IPS-NIHi11 (cell line): ENCODE measurements at regions not wholly inside any gene's neighbourhood (a gene's known extent, or its start where the extent isn't known, plus 50 kb on each side); places are given as distances from the start of the nearest gene placed in this dataset.

Source experiments
- DNase-seq: peaks from one replicate; pipeline ENCODE4 v3.0.0; 2012; ENCODE audit warnings: mixed read lengths, low spot score

DNA sequence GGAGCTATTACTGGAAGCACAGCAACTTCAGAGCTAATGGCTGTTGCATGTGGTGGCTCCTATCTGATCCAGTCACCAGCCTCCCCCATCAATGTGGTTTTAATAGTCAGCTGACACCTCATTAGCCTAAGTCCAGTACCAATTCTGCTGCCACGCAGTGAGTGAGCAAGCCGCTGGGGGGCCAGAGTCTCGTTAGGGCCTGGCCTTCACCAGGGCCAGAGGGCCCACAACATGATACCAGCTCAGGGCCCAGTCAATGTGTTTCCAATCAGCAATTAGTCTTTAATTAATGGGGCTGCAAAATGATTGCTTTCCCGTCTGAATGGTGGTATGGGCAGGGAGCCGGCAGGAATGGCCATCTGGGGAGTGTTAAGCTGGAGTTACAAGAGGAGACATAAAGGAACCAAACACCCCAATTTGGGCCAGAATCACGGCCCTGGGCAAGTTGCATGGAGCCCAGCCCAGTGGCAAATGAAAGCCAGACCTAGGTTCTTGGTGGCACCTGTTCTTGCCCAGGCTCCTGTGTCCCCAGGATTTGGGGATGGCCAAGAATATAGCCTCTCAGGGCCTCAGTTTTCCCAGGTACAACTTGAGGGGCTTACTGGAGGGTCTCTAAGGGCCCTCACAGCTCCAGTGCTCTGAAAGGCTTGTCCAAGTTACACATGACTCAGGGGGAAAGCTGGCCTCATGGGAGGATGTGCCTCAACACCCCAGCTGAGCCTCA is 119.2 kb downstream of the EFNB1 start:
- DNase-seq, result no peak

DNA sequence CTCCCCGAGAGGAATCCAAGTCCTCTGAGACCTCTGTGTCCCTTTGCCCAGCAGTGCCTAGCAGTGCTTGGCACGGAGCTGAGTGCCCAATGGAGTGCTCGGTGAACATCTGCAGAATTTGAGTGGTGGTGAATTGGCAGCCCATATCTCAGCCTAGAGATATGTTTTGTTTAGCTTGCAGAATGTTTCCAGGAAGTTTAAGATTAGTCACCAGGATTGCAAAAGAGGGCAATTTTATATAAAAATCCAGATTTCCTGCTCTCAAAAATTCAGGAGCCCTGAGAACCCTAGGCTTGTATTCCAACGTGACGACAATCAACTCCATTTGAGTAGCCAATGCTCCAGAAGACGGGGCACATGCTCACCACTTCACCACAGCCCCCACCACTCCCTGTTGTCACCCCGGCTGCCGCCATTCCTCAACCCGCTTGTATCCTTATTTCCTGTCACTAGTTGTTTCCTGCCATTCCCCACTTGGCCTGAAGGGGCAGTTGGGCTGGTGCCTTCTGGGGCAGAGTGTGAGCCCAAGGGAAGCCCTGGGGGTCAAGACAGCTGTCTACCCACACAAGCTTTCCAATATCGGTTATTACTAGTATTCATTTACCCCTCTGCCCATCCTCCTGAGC is 116.9 kb downstream of the EFNB1 start:
- DNase-seq, result peak; percentile 46

DNA sequence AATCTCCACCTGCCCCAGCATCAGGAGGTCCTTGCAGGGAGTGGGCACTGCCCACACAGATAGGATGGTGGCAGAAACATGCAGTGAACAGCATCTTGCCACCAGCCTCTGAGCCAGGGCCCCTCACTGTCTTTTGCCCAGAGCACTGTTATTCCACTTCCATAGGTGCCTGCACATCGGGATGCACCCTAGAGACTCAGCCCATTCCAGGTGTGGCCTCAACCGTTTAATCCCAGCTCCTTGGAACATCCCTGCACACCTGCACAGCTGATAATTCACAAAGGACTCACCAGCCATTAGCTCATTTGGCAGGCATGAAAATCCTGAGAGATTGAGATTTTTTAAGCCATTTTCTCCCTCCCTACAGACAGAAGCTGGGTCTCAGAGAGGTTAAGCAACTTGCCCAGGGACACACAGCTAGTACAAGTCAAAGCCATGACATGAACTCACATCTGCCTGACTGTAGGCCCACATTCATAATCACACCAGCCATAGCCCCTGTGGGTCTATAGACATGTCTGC is 116.3 kb downstream of the EFNB1 start:
- DNase-seq, result no peak

DNA sequence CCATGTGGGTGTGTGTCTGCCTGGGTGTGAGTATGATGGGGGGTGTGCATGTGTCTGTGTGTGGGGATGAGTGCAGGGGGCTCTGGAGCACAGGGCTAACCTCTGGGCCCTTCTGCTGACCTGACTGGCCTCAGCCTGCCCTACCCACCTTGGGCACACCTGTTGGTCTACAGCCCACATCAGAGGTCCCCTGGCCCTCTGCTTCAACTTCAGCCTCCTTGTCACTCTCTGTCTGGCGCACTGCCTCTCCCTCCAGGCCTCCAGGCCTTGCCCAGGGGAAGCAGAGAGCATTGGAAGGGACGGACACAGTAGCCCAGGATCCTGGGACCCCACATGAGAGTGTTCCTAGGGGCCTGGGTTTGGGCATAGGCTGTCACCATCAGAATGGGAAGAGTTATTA is 115.4 kb downstream of the EFNB1 start:
- DNase-seq, result no peak

DNA sequence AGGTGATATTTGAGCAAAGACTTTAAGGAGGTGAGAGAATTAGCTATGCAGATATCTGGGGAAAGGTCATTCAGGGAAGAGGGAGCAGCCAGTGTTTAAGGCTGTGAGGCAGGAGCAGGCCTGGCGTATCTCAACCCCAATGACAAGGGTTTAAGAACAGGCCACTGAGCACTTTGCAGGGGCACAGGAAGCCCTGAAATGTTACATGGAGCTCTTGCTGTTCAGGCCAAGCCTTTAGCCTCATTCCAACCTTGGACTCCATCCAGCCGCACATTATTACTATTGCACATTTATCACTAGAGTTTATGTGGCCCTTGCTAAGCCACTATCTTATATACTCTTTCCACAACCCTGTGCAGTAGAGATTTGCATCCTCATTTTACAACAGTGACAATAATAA is 114.0 kb downstream of the EFNB1 start:
- no peak for DNase-seq

DNA sequence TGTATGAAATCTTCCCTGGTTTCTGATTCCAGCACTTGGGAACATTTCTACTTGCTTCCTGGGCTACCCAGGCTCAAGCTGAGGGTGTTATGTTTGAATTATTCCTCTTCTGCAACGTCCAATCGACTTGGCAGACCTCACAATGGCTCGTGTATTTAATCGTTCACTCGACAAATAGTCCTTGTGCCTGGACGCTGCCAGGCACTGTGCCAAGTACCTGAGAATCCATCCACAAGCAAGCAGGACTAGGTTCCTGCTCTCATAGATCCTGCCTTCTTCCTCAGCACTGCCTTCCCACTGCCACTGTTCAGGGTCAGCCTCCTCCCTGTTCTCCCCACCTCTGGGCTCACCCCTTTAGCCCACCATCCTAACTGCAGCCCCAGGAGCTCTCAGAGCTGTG is 113.3 kb downstream of the EFNB1 start:
- DNase-seq, result no peak

DNA sequence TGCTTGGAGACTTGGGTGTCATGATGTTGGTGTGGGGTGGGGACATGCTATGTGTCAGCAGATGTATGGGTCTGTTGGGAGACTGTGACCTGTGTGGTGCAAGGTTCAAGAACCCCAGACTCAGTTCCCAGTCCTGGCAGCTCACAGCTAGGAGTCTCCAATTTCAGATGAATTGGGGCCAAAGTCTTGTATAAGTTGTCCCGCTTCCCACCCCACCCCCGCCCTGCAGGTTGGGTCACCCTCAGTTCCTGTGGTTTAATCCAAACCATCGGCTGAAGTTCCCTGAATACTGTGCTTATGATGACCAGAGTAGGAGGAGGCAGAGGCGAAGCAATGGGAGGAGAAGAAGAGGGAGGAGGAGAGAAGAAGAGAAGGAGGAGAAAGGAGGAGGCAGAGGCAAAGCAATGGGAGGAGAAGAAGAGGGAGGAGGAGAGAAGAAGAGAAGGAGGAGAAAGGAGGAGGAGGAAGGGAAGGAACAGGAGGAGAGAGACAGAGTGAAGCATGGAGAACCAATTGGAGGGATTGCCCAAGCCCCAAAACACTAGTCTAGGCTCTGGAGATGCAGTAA is 112.6 kb downstream of the EFNB1 start:
- no peak for DNase-seq

DNA sequence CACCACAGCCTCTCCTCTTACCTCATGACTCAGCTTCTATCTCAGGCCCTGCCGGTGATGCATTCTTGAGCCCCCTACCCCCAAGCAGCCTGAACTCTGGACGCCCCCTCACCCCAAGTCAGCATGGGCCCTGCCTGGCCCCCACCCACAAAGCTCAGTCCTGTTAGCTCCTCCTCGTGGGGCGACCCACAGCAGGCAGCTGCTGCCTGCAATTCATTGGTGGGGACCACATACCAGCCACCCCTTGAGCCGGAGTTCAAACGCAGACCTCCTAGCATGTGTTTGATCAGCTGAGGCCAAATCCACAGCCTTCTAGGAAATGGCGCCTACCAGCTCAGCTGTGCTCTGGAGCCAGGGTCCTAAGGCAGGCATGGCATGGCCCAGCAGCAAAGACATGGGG is 111.8 kb downstream of the EFNB1 start:
- DNase-seq, result no peak

DNA sequence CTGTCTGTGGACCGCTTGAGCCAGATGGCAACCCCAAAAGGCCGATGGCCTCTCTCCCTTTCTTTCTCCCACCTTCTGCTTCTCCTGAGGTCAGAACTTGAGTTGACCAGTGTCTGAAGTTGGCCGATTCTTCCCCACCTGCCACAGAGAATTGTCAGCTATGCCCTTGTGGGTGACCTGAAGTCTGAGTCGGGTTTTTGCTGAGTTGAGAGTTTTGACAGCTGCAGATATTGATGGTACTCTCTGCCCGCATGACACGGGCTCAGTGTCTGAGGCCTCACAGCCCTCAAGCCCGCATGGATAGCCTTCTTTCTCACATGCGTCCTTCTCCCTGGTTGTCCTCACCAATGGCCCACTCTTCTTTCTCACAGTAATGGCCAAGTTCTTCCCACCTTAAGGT is 111.0 kb downstream of the EFNB1 start:
- DNase-seq, result no peak

DNA sequence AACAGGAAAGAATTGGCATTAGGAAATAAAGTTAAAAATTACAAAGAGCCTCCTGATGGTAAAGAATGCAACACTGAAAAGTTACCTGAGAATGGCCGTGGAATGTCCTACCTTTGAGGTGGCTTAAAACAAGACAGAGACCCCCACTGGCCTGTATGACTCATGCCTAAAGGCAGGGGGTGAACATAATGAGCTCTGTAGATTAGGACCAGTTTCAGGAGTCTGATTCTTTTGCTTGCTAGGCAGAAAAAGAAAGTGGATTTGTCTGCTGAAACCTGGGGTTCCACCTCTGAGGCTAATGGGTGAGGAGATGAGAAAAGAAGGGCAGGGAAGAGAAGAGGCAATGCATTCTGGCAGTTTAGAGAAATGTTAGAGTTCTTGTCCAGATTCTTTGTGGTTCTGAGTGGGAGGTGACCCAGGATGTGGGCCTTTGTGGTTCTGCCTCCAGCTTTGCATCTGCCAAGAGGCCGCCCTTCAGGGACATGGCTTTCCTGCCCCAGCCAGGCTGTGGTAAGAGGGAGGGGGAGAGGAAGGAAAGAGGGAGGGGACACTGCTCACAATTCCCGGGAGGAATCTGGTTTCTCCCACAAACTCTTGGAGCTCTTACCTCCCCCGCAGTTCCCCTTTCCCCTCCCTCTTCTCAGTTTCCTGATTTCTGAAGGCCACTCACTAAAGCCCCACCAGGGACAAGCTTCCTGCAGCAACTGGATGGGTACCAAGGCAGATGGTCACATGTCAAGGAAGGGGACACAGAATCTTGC is 109.6 kb downstream of the EFNB1 start:
- DNase-seq, result no peak

DNA sequence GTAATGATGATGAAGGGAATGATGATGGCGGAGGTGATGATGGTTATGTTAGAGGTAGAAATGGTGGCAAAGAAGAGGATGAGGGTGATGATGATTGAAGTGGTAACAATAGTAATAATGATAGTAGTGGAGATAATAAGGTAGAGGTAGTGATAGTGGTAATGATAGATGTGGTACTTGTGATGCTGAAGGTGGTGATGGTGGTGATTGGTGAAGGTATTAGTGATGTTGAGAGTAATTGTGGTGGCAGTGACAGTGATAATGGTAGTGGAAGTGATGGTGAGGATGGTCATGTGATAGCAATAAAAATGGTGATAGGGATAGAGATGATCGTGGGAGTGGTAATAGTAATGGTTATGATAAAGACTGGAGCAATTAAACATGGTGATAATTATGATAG is 108.8 kb downstream of the EFNB1 start:
- no peak for DNase-seq

DNA sequence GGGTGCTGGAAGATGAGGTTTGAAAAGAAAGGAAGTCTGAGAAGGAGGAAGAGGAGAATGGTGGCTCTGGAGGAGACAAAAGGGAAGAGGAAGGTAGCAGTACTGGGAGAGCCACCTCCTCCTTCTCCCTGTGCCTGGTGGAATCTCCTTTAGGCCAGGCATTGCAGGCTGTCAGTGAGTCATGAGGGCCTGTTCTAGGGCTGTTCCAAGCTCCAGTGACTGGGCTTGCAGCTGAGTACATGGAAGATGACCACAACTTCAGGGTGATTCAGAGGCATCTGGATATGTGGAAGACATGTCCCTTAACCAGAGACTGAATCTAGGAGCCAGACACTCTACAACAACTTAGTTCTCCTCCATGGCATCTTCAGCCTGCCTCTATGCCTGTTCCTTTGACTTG is 107.8 kb downstream of the EFNB1 start:
- no peak for DNase-seq

DNA sequence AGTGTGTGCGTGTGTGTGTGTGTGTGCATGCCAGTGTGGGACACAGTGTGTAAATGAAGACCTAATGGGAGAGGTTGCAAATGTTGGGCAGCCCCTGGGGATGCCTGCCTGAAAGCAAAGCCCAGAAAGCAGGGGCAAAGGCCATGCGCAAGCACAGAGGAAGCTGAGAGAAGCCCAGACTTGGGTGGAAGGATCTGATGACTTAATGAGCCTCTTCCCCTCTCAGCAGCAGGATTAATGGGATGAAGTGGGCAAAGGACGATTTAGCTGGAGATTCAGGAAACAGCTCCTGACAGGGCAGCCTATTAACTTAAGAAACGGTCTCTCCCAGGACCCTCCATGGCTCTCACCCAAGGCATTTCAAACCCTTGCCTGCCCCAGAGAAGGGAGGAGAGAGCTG is 107.3 kb downstream of the EFNB1 start:
- DNase-seq, result no peak

DNA sequence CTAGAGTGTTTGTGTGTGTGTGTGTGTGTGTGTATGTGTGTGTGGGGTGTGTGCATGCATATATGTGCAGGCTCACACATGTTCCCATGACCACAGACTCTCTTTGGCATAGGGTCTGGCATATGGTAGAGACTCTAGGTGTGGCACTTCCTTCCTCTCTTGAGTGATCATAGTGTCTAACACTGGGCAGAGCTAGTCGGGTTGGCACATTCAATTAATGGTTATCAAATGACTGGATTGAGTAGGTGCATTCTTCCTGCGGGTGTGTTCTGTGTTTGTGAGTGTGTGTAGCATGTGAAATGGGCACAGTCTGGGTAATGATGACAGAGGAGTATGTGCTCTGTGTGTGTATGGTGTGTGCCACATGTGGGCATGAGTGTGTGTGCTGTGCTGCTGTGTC is 106.5 kb downstream of the EFNB1 start:
- no peak for DNase-seq

DNA sequence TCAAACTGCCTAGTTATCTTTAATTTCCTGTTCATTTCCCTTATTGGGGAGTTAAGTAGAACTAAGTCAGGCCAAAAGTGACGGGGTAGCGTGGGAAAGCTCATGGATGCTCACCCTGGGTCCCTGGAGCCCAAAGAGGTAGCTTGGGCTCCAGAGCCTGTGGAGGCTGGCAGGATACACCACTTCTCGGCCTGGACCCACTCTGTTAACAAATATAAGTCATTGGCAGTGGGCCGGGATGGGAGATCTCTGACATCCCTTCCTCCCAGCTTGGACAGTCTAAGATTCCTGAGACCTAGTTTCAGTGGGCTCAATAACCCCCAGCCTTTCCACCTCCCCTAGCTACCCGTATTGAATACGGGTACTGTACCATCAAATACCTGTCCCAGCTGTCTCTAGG is 106.1 kb downstream of the EFNB1 start:
- DNase-seq, result no peak

DNA sequence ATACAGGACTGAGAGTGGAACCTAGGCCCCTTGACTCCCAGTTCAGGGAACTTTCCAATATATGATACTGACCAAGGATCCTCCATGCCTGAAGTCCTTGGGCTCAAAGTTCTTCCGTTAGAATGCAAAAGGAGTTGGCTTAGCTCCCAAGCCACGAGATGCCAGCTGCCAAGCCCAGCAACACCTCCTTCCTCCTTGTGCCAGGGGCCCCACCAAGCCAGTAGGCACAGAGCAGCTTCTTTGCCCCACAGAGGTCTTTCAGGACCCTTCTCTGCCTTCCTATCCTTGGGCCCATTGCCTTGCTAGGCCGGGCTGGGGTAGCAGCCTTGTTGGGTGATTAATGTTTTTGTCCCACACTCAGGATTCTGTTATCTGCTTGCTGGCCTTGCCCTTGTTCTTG is 105.6 kb downstream of the EFNB1 start:
- no peak for DNase-seq

DNA sequence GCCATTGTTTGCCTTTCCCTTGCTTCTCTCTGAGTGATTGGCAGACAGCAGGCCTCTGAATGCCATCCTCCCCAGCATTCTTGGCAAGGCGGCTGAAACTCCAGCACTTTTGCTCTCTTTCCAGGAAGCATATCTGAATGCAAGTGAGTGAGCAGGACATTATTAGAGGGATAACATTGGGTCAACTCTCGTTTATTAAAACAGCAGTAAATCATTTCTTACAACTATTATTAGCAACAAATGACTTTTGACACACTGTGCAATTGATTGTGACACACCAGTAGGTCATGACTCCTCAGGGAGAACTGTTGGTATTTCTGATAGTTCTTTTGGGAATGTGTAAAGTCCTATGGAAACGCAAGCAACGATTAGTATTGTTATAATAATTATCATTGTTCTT is 103.8 kb downstream of the EFNB1 start:
- no peak for DNase-seq

DNA sequence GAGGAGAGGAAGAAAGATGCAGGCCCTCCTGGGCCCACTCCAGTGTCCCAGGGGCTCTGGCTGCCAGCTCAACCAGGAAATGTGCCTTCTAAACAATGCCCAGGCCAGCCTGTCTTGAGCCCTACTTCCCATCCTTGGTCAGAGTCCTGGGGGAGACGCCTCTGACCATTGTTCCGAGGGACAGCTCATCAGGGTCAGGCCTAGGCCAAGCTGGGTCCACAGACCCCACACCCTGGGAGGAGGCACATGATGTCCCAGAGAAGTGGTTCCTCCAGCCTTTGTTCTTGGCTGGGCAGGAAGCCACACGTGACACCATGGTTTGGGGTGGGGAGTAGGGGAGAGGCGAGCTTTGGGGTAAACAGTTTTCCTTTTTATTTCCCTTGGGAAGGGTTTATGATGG is 102.5 kb downstream of the EFNB1 start:
- DNase-seq, result no peak

DNA sequence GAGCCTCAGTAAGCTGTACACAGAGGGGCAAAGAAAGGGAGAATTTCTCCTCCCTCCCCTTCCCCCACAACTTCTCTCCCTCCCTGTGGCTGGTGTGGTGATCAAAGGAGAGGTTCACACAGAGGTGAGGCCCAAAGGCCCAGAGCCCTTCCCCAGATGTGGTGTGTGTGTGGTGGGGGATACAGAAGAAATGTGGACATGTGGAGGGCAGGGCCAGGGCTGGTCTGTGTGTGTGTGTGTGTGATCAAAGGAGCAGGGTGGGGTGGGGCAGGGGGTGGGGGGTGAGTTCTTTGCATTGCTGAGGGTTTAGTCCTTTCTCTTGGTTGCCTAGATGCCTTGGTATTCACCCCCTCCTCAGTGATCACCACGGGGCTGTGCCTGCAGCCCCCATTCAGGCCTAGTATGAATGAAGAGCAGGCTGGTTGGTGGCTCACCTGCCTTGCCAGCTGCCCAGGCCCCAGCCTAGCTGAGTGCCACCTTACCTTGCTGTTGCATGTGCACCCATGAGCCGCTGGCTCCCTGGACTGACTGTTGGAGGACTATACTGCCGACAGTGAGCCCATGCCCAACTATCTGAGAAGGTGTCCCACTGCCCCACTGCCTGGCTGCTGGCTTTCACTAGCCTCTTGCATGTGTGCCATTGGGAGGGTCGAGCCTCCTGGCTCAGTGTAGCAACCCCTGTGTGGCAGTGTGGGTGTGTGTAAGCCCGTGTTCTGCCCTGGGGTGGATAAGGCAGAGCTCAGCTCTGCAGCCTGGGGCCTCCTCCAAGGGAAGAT is 101.9 kb downstream of the EFNB1 start:
- DNase-seq, result no peak

DNA sequence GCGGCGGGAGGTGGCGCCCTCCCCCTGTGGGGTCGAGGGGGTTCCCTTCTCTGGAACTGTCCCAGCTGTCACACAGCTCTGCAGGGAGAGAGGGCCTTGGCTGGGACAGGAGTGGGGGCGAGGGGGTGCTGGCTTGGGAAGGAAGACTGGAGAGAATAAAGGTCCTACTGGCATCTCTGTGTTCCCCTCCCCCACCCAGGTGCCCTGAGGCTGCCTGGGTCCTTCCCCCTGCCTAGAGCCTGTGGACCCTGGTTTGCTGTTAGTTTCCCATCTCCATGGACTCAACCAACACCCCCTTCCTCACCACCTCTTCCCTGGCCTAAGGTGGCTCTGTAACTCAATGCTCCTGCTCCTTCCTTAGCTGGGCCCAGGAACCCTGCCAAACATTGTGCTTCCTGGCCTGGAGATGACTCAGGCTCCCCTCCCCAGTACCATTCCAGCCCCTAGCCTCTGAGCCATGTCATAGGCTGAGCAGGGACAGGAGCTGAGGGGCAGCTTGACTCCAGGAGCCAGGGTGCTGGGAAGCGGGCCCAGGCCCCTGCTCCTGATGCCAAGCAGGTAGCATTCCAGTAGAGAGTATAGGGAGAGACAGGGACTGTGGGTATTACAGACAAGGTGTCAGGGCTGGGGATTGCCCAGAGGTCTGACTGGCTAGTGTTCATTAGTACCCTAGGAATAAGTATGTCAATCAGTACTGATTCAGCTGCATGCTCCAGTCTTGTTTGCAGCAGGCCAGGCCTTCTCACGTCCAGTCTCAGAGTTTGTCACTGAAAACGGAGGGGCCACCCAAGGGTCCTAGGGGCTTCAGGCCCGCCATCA is 100.7 kb downstream of the EFNB1 start:
- DNase-seq, result no peak

DNA sequence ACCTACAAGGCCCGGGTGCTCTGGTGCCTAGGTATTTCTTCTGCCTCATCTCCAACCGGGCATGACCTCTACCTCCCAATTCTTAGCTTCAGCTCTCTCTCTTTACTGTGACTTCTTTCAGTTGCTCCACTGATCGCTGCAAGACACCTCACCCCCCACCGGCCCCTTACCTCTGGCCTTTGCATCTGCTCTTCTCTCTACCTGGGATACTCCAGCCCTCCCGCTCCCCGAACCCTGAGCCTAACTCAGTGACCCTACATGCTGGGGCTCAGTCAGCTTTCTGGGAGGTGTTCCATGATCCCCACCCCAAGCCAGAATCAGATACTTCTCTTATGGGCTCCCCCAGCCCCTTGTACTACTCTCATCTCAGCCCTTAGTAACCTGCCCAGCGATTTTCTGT is 99.6 kb downstream of the EFNB1 start:
- DNase-seq, result no peak
